Neural progenitor cell (in vitro differentiated cells): ENCODE measurements at regions not wholly inside any gene's neighbourhood (a gene's known extent, or its start where the extent isn't known, plus 50 kb on each side); places are given as distances from the start of the nearest gene placed in this dataset.

ENCODE experiments used
- DNase-seq: peaks from one replicate; pipeline ENCODE4 v3.0.0-alpha.2; 2016; ENCODE audit warnings: low spot score
- H2AFZ ChIP-seq: fragments of 200-600 bp; sonication (generic); replicated peaks from 2 replicates; pipeline ENCODE4 v1.6.1; 2016; ENCODE audit warnings: antibody characterized with exemption
- H3F3A ChIP-seq: fragments of 200-600 bp; sonication (generic); 2 replicates; pipeline ENCODE4 v1.6.1; 2016; ENCODE audit warnings: antibody characterized with exemption, low read depth
- H3K27ac ChIP-seq: fragments of 200-600 bp; sonication (generic); 2 replicates; pipeline ENCODE4 v1.5.1; 2016; ENCODE audit warnings: mild to moderate bottlenecking
- H3K27me3 ChIP-seq: fragments of 200-600 bp; sonication (generic); 2 replicates; pipeline ENCODE4 v1.6.1; 2016; ENCODE audit warnings: mild to moderate bottlenecking, moderate library complexity
- H3K36me3 ChIP-seq: fragments of 200-600 bp; sonication (generic); 2 replicates; pipeline ENCODE4 v1.5.1; 2016
- H3K4me1 ChIP-seq: fragments of 200-600 bp; sonication (generic); 2 replicates; pipeline ENCODE4 v1.6.1; 2016; ENCODE audit warnings: mixed run types
- H3K4me2 ChIP-seq: fragments of 200-600 bp; sonication (generic); 2 replicates; pipeline ENCODE4 v1.6.1; 2016
- H3K4me3 ChIP-seq: fragments of 200-600 bp; sonication (generic); 2 replicates; pipeline ENCODE4 v1.5.1; 2016
- H3K79me2 ChIP-seq: fragments of 200-600 bp; sonication (generic); 2 replicates; pipeline ENCODE4 v1.6.1; 2016; ENCODE audit warnings: low read depth
- H3K9ac ChIP-seq: fragments of 200-600 bp; sonication (generic); 2 replicates; pipeline ENCODE4 v1.6.1; 2016
- H3K9me3 ChIP-seq: fragments of 200-600 bp; sonication (generic); 2 replicates; pipeline ENCODE4 v1.5.1; 2016; ENCODE audit warnings: low read depth
- H4K20me1 ChIP-seq: fragments of 200-600 bp; sonication (generic); 2 replicates; pipeline ENCODE4 v1.6.1; 2016; ENCODE audit warnings: low read depth
- H3K27ac Mint-ChIP-seq: 3 replicates; pipeline ENCODE4 v1.8.0; 2021; ENCODE audit warnings: mixed read lengths
- H3K27me3 Mint-ChIP-seq: 2 replicates; pipeline ENCODE4 v1.8.0; 2022; ENCODE audit warnings: low read depth, mild to moderate bottlenecking, inconsistent platforms, moderate library complexity, mixed read lengths; ENCODE audit not compliant: insufficient read depth
- H3K36me3 Mint-ChIP-seq: 3 replicates; pipeline ENCODE4 v1.8.0; 2021; ENCODE audit warnings: mixed read lengths
- H3K4me1 Mint-ChIP-seq: 3 replicates; pipeline ENCODE4 v1.8.0; 2021; ENCODE audit warnings: mixed read lengths
- H3K4me3 Mint-ChIP-seq: 3 replicates; pipeline ENCODE4 v1.8.0; 2021; ENCODE audit warnings: mild to moderate bottlenecking, moderate library complexity, mixed read lengths
- H3K9me3 Mint-ChIP-seq: 3 replicates; pipeline ENCODE4 v1.8.0; 2020; ENCODE audit warnings: mixed read lengths
- CTCF ChIP-seq: fragments of 200-600 bp; sonication (generic); IDR thresholded peaks from 2 replicates; pipeline ENCODE4 v1.5.1; 2017; ENCODE audit warnings: antibody characterized with exemption, mild to moderate bottlenecking
- EZH2 ChIP-seq: fragments of 200-600 bp; sonication (generic); IDR thresholded peaks from 2 replicates; pipeline ENCODE4 v1.6.1; 2017; ENCODE audit warnings: antibody characterized with exemption, mild to moderate bottlenecking, moderate library complexity
- EZH2phosphoT487 ChIP-seq: fragments of 200-600 bp; sonication (generic); IDR thresholded peaks from 2 replicates; pipeline ENCODE4 v1.6.1; 2017; ENCODE audit warnings: antibody characterized with exemption

DNA sequence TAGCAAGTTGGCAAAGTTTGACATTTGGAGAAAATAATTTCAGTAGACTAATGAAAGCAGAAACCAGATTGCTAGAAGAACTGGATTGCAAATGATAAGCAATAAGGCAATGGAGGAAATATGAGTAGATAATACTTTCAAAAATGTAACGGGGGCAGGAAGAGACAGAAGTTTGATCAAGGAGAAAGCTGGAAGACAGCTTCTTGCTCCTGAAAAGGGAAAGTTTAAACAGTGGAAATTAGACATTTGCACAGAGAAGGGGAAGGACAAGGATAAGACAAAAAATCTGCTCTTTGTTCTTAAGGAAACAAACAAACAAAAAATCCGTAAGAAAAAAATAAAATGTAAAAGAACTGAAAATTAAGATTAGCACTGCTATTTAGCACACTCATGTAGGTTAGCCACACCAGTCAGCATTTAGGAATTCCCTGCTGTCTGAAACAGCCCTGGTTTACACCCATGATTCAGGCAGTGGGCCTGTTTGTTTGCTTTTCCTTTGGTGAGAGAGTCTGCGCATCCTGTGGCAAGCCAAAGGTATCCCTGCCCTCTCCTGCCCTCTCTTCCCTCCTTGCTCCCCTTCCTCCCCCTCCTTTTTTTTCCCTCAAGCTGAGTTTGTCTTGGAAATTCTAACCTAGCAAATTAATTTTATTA, 104.3 kb upstream of the CAV2 start:
- Histone ChIP-seq H3K9me3 (no peaks in the 10 kb centered on the region), H3F3A (peaks cover 4% of the 10 kb centered on the region), H3K27me3 (no peaks in the 10 kb centered on the region), H3K9ac (no peak overlapping the region), H2AFZ (peak overlapping the region; percentile 48), H3K4me2 (no peak overlapping the region), H3K4me1 (no peaks in the 10 kb centered on the region), H3K4me3 (no peak overlapping the region), H4K20me1 (no peaks in the 10 kb centered on the region), H3K79me2 (no peaks in the 10 kb centered on the region), H3K27ac (no peak overlapping the region), H3K36me3 (no peaks in the 10 kb centered on the region)
- Mint-ChIP-seq H3K4me1 (no peaks in the 10 kb centered on the region), H3K27ac (no peak overlapping the region), H3K4me3 (no peak overlapping the region), H3K36me3 (no peaks in the 10 kb centered on the region), H3K27me3 (peaks cover 3% of the 10 kb centered on the region), H3K9me3 (peaks cover 10% of the 10 kb centered on the region)
- no peak for TF ChIP-seq CTCF
- no peak for TF ChIP-seq EZH2
- no peak for TF ChIP-seq EZH2phosphoT487
- DNase-seq, result no peak

GRCh38 chr7:116398672-116399071, 100.9 kb upstream of the CAV2 start:
- H3K9me3 ChIP-seq, result no peaks in the 10 kb centered on the region
- H3K27ac ChIP-seq, result no peak overlapping the region
- H3K9ac ChIP-seq, result no peak overlapping the region
- Mint-ChIP-seq H3K4me3 (no peak overlapping the region), H3K9me3 (peaks cover 10% of the 10 kb centered on the region), H3K4me1 (peaks cover 3% of the 10 kb centered on the region), H3K36me3 (no peaks in the 10 kb centered on the region), H3K27me3 (peaks cover 3% of the 10 kb centered on the region), H3K27ac (no peak overlapping the region)
- TF ChIP-seq EZH2 (no peak), EZH2phosphoT487 (no peak), CTCF (no peak)
- peaks cover 4% of the 10 kb centered on the region for H3F3A ChIP-seq
- H3K4me2 ChIP-seq, result no peak overlapping the region
- H3K4me3 ChIP-seq, result no peak overlapping the region
- no peaks in the 10 kb centered on the region for H3K79me2 ChIP-seq
- H3K27me3 ChIP-seq, result no peaks in the 10 kb centered on the region
- H4K20me1 ChIP-seq, result no peaks in the 10 kb centered on the region
- no peaks in the 10 kb centered on the region for H3K4me1 ChIP-seq
- peak; percentile 14 for DNase-seq
- no peak overlapping the region for H2AFZ ChIP-seq
- no peaks in the 10 kb centered on the region for H3K36me3 ChIP-seq

DNA sequence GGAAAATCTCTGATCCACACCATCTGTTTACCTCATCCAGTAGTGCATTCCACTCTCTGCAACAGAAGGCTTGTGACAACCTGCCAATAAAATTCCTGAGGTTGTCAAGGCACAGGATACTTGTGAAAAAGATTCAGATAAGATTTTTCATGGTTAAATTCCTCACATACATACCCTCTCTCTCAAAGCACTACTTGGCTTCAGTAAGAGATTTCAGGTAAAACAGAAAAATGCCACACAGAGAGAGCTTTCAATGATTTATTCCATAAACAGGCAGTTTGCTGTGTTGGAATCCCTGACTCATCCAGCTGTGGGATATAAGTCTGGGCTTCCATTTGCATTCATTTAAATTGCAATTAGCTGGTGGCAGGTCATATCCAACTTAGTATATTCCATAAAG, 99.7 kb upstream of the CAV2 start:
- Histone ChIP-seq H3K4me2 (no peak overlapping the region), H3K79me2 (no peaks in the 10 kb centered on the region), H2AFZ (no peak overlapping the region), H3K4me3 (no peak overlapping the region), H3K27me3 (no peaks in the 10 kb centered on the region), H3K4me1 (no peaks in the 10 kb centered on the region), H3K9ac (no peak overlapping the region), H3K27ac (no peak overlapping the region), H4K20me1 (no peaks in the 10 kb centered on the region), H3F3A (peaks cover 4% of the 10 kb centered on the region), H3K36me3 (no peaks in the 10 kb centered on the region), H3K9me3 (no peaks in the 10 kb centered on the region)
- H3K9me3 Mint-ChIP-seq, result peaks cover 10% of the 10 kb centered on the region
- no peak overlapping the region for H3K4me3 Mint-ChIP-seq
- no peak overlapping the region for H3K27ac Mint-ChIP-seq
- H3K27me3 Mint-ChIP-seq, result peaks cover 3% of the 10 kb centered on the region
- no peak for TF ChIP-seq CTCF
- no peak for TF ChIP-seq EZH2
- TF ChIP-seq EZH2phosphoT487, result no peak
- no peak for DNase-seq
- peaks cover 3% of the 10 kb centered on the region for H3K4me1 Mint-ChIP-seq
- no peaks in the 10 kb centered on the region for H3K36me3 Mint-ChIP-seq
